AG10803 (cell line): ENCODE measurements at regions not wholly inside any gene's neighbourhood (a gene's known extent, or its start where the extent isn't known, plus 50 kb on each side); places are given as distances from the start of the nearest gene placed in this dataset.

Experiments used
- DNase-seq: peaks from one replicate; pipeline ENCODE4 v3.0.0; 2010; ENCODE audit warnings: low read depth
- H3K4me3 ChIP-seq: 2 replicates; pipeline ENCODE4 v1.5.1; 2011; ENCODE audit warnings: mild to moderate bottlenecking, low read length, control low read depth
- CTCF ChIP-seq: conservative IDR thresholded peaks from 2 replicates; pipeline ENCODE4 v1.5.1; 2011; ENCODE audit warnings: mild to moderate bottlenecking, low read length, control low read depth, inconsistent platforms

- TF ChIP-seq CTCF = no peak
- no peak for DNase-seq
- peak overlapping the region; percentile 32 for H3K4me3 ChIP-seq
Measured at GRCh38 chr3:126266850-126267168, 86.4 kb upstream of the ALDH1L1 start.

GRCh38 chr3:126266291-126266840, 86.0 kb upstream of the ALDH1L1 start:
- H3K4me3 ChIP-seq = no peak overlapping the region; the same call in 1 of the 2 replicates
- TF ChIP-seq CTCF = no peak
- DNase-seq = no peak

GRCh38 chr3:126264952-126265351, 84.6 kb upstream of the ALDH1L1 start:
- DNase-seq = no peak
- no peak for TF ChIP-seq CTCF
- H3K4me3 ChIP-seq = no peak overlapping the region

GRCh38 chr3:126264381-126264780, 84.0 kb upstream of the ALDH1L1 start:
- TF ChIP-seq CTCF = no peak
- H3K4me3 ChIP-seq = no peak overlapping the region
- DNase-seq = no peak

- no peak for TF ChIP-seq CTCF
- no peak for DNase-seq
- no peak overlapping the region for H3K4me3 ChIP-seq
Measured at GRCh38 chr3:126263971-126264370, 83.6 kb upstream of the ALDH1L1 start.

- H3K4me3 ChIP-seq = no peak overlapping the region
- TF ChIP-seq CTCF = no peak
Measured at GRCh38 chr3:126263539-126263938, 83.2 kb upstream of the ALDH1L1 start.

GRCh38 chr3:126262227-126262626, 81.8 kb upstream of the ALDH1L1 start:
- TF ChIP-seq CTCF = no peak
- H3K4me3 ChIP-seq = no peak overlapping the region
- DNase-seq = no peak

More at GRCh38 chr3:126263539-126263938, 83.2 kb upstream of the ALDH1L1 start:
- DNase-seq = no peak
